KMS-11 (cell line): ENCODE measurements at regions not wholly inside any gene's neighbourhood (a gene's known extent, or its start where the extent isn't known, plus 50 kb on each side); places are given as distances from the start of the nearest gene placed in this dataset.

ENCODE experiments used
- H2AFZ ChIP-seq: fragments of 200-600 bp; sonication (generic); 2 replicates; pipeline ENCODE4 v1.6.1; 2016; ENCODE audit warnings: antibody characterized with exemption, mixed run types, low read depth
- H3K27ac ChIP-seq: fragments of 200-600 bp; sonication (generic); 2 replicates; pipeline ENCODE4 v1.6.1; 2016; ENCODE audit warnings: mild to moderate bottlenecking, mixed run types
- H3K27me3 ChIP-seq: fragments of 200-600 bp; sonication (generic); 2 replicates; pipeline ENCODE4 v1.6.1; 2017; ENCODE audit warnings: mild to moderate bottlenecking, low read depth, mixed run types, moderate library complexity; ENCODE audit not compliant: insufficient read depth
- H3K36me3 ChIP-seq: fragments of 200-600 bp; sonication (generic); 2 replicates; pipeline ENCODE4 v1.6.1; 2017; ENCODE audit warnings: mild to moderate bottlenecking, mixed run types; ENCODE audit not compliant: insufficient read depth
- H3K4me1 ChIP-seq: fragments of 200-600 bp; sonication (generic); 2 replicates; pipeline ENCODE4 v1.6.1; 2016; ENCODE audit warnings: mild to moderate bottlenecking, low read depth, mixed run types; ENCODE audit not compliant: poor library complexity, severe bottlenecking
- H3K4me2 ChIP-seq: fragments of 200-600 bp; sonication (generic); 2 replicates; pipeline ENCODE4 v1.7.0; 2016; ENCODE audit warnings: mild to moderate bottlenecking, mixed run types
- H3K4me3 ChIP-seq: fragments of 200-600 bp; sonication (generic); IDR thresholded peaks from 2 replicates; pipeline ENCODE4 v1.6.1; 2017; ENCODE audit warnings: low read depth, low read length, mixed read lengths; ENCODE audit not compliant: insufficient read depth
- H3K79me2 ChIP-seq: fragments of 200-600 bp; sonication (generic); 2 replicates; pipeline ENCODE4 v1.6.1; 2016; ENCODE audit warnings: low read depth, mixed run types; ENCODE audit not compliant: insufficient read depth
- H3K9ac ChIP-seq: fragments of 200-600 bp; sonication (generic); 2 replicates; pipeline ENCODE4 v1.6.1; 2016; ENCODE audit warnings: mild to moderate bottlenecking, mixed run types
- H4K20me1 ChIP-seq: fragments of 200-600 bp; sonication (generic); 2 replicates; pipeline ENCODE4 v1.6.1; 2016; ENCODE audit warnings: mild to moderate bottlenecking, mixed run types; ENCODE audit not compliant: insufficient read depth
- TF ChIP-seq, protein P1 (sequence below): fragments of 200-600 bp; sonication (generic); conservative IDR thresholded peaks from 2 replicates; pipeline ENCODE4 v1.6.1; 2017; ENCODE audit warnings: low read depth, mild to moderate bottlenecking, antibody characterized with exemption, low read length, moderate library complexity, mixed read lengths

DNA sequence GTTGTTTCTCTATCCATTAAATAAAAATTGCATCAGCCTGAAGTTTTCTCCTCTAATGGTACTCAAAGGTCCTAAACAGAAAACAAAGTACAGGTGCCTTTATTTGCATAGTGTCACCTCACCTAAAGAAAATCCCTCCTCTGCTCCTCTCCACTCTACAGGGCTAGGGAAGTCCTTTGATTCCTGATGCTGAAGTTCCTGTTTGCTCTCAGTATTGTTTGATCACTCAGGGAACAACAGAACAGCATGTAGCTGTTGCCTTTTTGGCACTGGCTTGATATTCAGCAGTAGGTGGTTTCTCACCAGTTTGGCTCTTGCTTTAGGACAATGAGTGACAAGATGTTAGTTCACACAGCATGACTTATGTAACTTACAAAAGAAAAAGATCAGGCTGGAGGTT is 156.2 kb upstream of the SLC7A11 start:
- no peaks in the 10 kb centered on the region for H3K27me3 ChIP-seq
- no peak overlapping the region for H3K27ac ChIP-seq
- TF ChIP-seq, protein P1, sequence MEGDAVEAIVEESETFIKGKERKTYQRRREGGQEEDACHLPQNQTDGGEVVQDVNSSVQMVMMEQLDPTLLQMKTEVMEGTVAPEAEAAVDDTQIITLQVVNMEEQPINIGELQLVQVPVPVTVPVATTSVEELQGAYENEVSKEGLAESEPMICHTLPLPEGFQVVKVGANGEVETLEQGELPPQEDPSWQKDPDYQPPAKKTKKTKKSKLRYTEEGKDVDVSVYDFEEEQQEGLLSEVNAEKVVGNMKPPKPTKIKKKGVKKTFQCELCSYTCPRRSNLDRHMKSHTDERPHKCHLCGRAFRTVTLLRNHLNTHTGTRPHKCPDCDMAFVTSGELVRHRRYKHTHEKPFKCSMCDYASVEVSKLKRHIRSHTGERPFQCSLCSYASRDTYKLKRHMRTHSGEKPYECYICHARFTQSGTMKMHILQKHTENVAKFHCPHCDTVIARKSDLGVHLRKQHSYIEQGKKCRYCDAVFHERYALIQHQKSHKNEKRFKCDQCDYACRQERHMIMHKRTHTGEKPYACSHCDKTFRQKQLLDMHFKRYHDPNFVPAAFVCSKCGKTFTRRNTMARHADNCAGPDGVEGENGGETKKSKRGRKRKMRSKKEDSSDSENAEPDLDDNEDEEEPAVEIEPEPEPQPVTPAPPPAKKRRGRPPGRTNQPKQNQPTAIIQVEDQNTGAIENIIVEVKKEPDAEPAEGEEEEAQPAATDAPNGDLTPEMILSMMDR, result no peak
- no peak overlapping the region for H2AFZ ChIP-seq
- H3K4me2 ChIP-seq, result no peak overlapping the region
- no peaks in the 10 kb centered on the region for H4K20me1 ChIP-seq
- no peak overlapping the region for H3K9ac ChIP-seq
- no peaks in the 10 kb centered on the region for H3K4me1 ChIP-seq
- no peaks in the 10 kb centered on the region for H3K36me3 ChIP-seq
- no peaks in the 10 kb centered on the region for H3K79me2 ChIP-seq
- no peak overlapping the region for H3K4me3 ChIP-seq

GRCh38 chr4:138393886-138394610 is 151.9 kb upstream of the SLC7A11 start:
- H3K36me3 ChIP-seq, result no peaks in the 10 kb centered on the region
- H3K4me1 ChIP-seq, result no peaks in the 10 kb centered on the region
- no peaks in the 10 kb centered on the region for H3K79me2 ChIP-seq
- no peak overlapping the region for H3K27ac ChIP-seq
- H3K4me3 ChIP-seq, result no peak overlapping the region
- H3K9ac ChIP-seq, result no peak overlapping the region
- H2AFZ ChIP-seq, result no peak overlapping the region
- no peak overlapping the region for H3K4me2 ChIP-seq
- H4K20me1 ChIP-seq, result no peaks in the 10 kb centered on the region
- H3K27me3 ChIP-seq, result no peaks in the 10 kb centered on the region
- TF ChIP-seq, protein P1, result no peak

DNA sequence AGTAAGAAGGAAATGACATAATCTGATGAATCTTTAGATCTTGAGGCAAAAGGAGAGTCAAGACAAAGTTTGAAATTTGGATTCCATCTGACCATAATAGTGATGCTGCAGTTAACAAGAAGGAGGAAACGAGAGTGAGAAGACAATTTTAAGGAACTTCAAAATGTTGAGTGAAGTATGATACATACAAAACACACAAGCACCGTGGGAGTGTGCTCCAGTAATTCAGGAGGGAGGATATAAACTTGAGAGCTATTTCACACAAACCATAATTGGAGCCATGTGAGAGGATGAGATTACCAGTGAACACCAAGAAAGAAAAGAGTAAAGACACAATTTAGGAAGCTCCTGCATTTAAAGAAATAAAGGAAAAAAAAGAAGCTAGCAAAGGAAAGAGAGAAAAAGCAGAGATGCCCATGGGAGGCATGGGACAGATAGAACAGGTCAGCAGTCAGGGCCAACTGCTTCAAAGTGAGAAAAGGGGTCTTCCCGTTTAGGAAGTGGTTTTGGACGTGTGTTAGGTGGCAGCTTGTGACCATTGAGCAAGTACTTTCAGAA is 150.7 kb upstream of the SLC7A11 start:
- TF ChIP-seq, protein P1, result no peak
- Histone ChIP-seq H4K20me1 (no peaks in the 10 kb centered on the region), H3K36me3 (no peaks in the 10 kb centered on the region), H3K9ac (no peak overlapping the region), H3K27ac (no peak overlapping the region), H3K4me2 (no peak overlapping the region), H3K27me3 (no peaks in the 10 kb centered on the region), H3K4me3 (no peak overlapping the region), H3K4me1 (no peaks in the 10 kb centered on the region), H2AFZ (no peak overlapping the region), H3K79me2 (no peaks in the 10 kb centered on the region)

DNA sequence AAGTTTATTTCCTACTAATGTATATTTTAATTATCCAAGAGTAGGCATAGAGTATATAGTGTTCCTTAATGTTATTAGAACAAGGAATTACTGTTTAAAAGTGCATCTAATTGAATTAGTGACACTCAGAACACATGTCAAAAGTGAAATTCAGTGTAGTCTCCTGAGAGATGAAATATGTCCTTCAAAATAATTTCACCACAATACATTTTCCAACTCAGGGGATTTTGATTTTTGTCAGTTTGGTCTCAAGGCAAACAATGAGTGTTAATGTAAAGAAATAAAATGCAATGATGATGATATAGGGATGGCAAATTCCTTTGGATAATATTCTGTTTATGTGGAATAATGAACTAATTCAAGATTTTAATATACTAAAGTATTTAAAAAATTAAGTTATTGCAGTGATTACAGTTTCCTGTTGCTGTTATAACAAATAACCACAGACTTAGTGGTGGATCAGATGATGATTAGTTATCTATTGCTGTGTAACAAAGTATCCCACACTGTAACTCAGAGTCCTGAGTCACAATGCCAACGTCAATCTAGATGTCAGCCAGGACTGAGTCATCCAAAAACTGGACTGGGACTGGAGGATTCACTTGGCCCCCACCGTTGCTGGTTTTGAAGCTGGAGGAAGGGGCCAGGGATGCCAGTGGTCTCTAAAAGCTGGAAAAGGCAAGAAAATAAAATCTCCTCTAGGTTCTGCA is 148.0 kb upstream of the SLC7A11 start:
- Histone ChIP-seq H3K27me3 (no peaks in the 10 kb centered on the region), H3K79me2 (no peaks in the 10 kb centered on the region), H3K4me2 (no peak overlapping the region), H4K20me1 (no peaks in the 10 kb centered on the region), H2AFZ (no peak overlapping the region), H3K27ac (no peak overlapping the region), H3K36me3 (no peaks in the 10 kb centered on the region), H3K4me3 (no peak overlapping the region), H3K4me1 (no peaks in the 10 kb centered on the region), H3K9ac (no peak overlapping the region)
- TF ChIP-seq, protein P1, result no peak
